Heart left ventricle (tissue), 16 donors: ENCODE measurements at regions not wholly inside any gene's neighbourhood (a gene's known extent, or its start where the extent isn't known, plus 50 kb on each side); places are given as distances from the start of the nearest gene placed in this dataset.

Experiments
- ATAC-seq, 4 donors: fragments of 200-7000 bp; cut with Tn5 transposase; one replicate each; pipeline ENCODE4 v1.9.1; 2020 to 2022; ENCODE audit warnings: moderate library complexity in 4 of 4, mild to moderate bottlenecking in 3 of 4, moderate number of reproducible peaks in 1 of 4
- DNase-seq, 5 donors: peaks; one replicate each; pipeline ENCODE4 v3.0.0-alpha.2; 2020
- H3K27ac ChIP-seq, 12 donors: fragments of 200-600 bp; sonication (generic) in 4 of 12; one replicate each; pipeline versions ENCODE4 v1.5.0 to v1.8.0; 2016 to 2022; ENCODE audit warnings: mild to moderate bottlenecking in 2 of 12
- H3K27me3 ChIP-seq, 9 donors: fragments of 200-600 bp; sonication (generic) in 2 of 9; one replicate each; pipeline versions ENCODE4 v1.5.1 to v1.8.0; 2016 to 2022; ENCODE audit warnings: mild to moderate bottlenecking in 3 of 9
- H3K36me3 ChIP-seq, 9 donors: fragments of 200-600 bp; sonication (generic) in 2 of 9; one replicate each; pipeline versions ENCODE4 v1.5.0 to v1.8.0; 2018 to 2022; ENCODE audit warnings: mild to moderate bottlenecking in 2 of 9
- H3K4me1 ChIP-seq, 12 donors: fragments of 200-600 bp; sonication (generic) in 4 of 12; one replicate each; pipeline versions ENCODE4 v1.5.0 to v1.8.0; 2016 to 2022; ENCODE audit warnings: mild to moderate bottlenecking in 3 of 12
- H3K4me3 ChIP-seq, 12 donors: fragments of 200-600 bp; sonication (generic) in 4 of 12; one replicate each; pipeline versions ENCODE4 v1.5.0 to v1.8.0; 2017 to 2022; ENCODE audit warnings: mild to moderate bottlenecking in 9 of 12, moderate library complexity in 4 of 12
- H3K9me3 ChIP-seq, 12 donors: fragments of 200-600 bp; sonication (generic) in 4 of 12; one replicate each; pipeline versions ENCODE4 v1.5.0 to v1.8.0; 2016 to 2022; ENCODE audit warnings: mild to moderate bottlenecking in 1 of 12
- POLR2A ChIP-seq, 2 donors: fragments of 450-650 bp; IDR thresholded peaks; one replicate each; pipeline ENCODE4 v1.6.1; 2017; ENCODE audit warnings: antibody characterized with exemption in 2 of 2, mild to moderate bottlenecking in 2 of 2, moderate library complexity in 2 of 2
- WGBS, 4 donors: extraction: QIAGEN DNeasy Blood & Tissue Kit in 2 of 4; methylation state at CpG; one replicate each; pipeline versions ENCODE4 v1.1.5 to v1.1.7; 2013 to 2018; 5-methylcytosine and 5-hydroxymethylcytosine counted together
- intact Hi-C, 10 donors: fragments of 100-400 bp; cut with DNase I; formaldehyde crosslinking; loops; one replicate each; pipeline versions ENCODE4 v1.11.1 to v1.14.2; 2022
- TF ChIP-seq, protein P1 (sequence below), 12 donors: fragments of 200-600 bp; sonication (generic) in 4 of 12; IDR thresholded peaks; one replicate each; pipeline versions ENCODE4 v1.5.0 to v1.8.0; 2018 to 2022; ENCODE audit warnings: antibody characterized with exemption in 12 of 12, mild to moderate bottlenecking in 5 of 12
- donor health status: ischemic (EF 13 %, LVEDD 7.1; RV severe dilation, severe dysfunction).
- donor health status: healthy with polysubstance abuse.
- donor health status: DM: no; HTN: yes; CAD: no.
- donor health status: DM: no; HTN: no; CAD: no.
- donor health status: ischemic (EF 25% LVEDD 6.9; RV normal size, moderate dysfunction).
- donor health status: ischemic (EF 25% LVEDD 5.7; RV mildly dilated, moderate dysfunction).
- donor health status: healthy.
- donor health status: DM: yes; HTN: yes; CAD: no.
- donor health status: ischemic (EF 35%, LVEDD 5.7; RV mildly dilated, moderate dysfunction).
- donor health status: nonischemic (EF 11% LVEDD 7.7; RV severe dilation, severe dysfunction).
- donor health status: DM: yes; HTN: yes; CAD: no.
- donor health status: PGD.
- donor health status: ischemic (EF 29% LVEDD 5.4; RV normal size, mild dysfunction).
- donor health status: nonischemic (EF 23%, LVEDD 6.1; RV moderate dilation, normal function).

DNA sequence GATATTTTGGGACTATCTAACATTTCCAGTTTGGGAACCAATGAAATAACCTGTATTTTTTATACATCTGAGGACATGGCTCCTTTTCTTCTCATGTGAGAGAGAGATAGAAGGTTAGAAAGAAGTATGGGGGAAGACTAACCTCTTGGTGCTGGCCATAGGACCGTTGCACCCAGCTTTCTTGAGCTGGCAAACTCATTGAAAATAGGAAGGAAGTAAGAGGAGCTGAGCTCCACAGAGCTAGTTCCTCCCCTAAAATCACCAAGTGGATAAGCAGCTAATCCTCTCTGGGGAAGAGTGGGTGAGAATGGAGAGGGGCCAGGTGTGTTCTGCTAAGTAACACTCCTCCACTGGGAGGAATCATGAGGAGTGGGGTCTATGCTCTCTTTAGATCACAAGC is 387.4 kb upstream of the CADM1 start:
- H3K27me3 ChIP-seq = no peaks in the 10 kb centered on the region
- no peak overlapping the region for H3K4me3 ChIP-seq
- no peaks in the 10 kb centered on the region for H3K9me3 ChIP-seq
- no peak overlapping the region for H3K27ac ChIP-seq
- H3K4me1 ChIP-seq = peaks cover 0 to 5% (median 0%) of the 10 kb centered on the region in 12 donors
- intact Hi-C loops = no loop called here
- no peak for TF ChIP-seq POLR2A (IDR thresholded peaks at IDR 0.05)
- TF ChIP-seq, protein P1, sequence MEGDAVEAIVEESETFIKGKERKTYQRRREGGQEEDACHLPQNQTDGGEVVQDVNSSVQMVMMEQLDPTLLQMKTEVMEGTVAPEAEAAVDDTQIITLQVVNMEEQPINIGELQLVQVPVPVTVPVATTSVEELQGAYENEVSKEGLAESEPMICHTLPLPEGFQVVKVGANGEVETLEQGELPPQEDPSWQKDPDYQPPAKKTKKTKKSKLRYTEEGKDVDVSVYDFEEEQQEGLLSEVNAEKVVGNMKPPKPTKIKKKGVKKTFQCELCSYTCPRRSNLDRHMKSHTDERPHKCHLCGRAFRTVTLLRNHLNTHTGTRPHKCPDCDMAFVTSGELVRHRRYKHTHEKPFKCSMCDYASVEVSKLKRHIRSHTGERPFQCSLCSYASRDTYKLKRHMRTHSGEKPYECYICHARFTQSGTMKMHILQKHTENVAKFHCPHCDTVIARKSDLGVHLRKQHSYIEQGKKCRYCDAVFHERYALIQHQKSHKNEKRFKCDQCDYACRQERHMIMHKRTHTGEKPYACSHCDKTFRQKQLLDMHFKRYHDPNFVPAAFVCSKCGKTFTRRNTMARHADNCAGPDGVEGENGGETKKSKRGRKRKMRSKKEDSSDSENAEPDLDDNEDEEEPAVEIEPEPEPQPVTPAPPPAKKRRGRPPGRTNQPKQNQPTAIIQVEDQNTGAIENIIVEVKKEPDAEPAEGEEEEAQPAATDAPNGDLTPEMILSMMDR (IDR thresholded peaks at IDR 0.05) = no peak
- ATAC-seq = no peak
- no peak for DNase-seq
- H3K36me3 ChIP-seq = no peaks in the 10 kb centered on the region
- 17 to 54% (median 45%) methylated on average over 1 of the region's 1 CpG for WGBS, 4 donors

DNA sequence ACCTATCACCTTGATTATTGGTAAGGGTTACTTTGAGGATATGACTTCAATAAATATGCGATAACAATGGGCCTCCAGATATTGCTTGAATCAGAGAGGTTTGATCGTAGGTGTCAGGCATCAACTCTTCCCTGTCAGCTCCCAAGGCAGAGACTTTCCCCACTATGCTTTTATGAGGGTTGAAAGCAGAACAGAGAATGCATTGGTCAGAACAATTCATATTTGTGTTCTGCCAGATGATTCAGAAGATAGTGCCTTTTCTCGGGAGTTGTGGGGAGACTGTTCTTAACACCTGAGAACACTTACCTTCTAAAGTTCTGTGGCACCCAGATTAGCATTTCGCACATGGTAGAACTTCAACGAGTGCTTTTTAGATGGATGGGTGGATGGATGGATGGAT is 386.3 kb upstream of the CADM1 start:
- no peak for DNase-seq
- intact Hi-C loops = no loop called here
- H3K9me3 ChIP-seq = no peaks in the 10 kb centered on the region
- 90 to 96% (median 94%) methylated on average over 5 of the region's 5 CpGs for WGBS, 4 donors
- no peaks in the 10 kb centered on the region for H3K36me3 ChIP-seq
- no peak for ATAC-seq
- no peak overlapping the region for H3K27ac ChIP-seq
- H3K27me3 ChIP-seq = no peaks in the 10 kb centered on the region
- no peak overlapping the region for H3K4me3 ChIP-seq
- TF ChIP-seq, protein P1 (IDR thresholded peaks at IDR 0.05) = no peak
- no peak for TF ChIP-seq POLR2A (IDR thresholded peaks at IDR 0.05)
- peaks cover 0 to 11% (median 3%) of the 10 kb centered on the region in 12 donors for H3K4me1 ChIP-seq

DNA sequence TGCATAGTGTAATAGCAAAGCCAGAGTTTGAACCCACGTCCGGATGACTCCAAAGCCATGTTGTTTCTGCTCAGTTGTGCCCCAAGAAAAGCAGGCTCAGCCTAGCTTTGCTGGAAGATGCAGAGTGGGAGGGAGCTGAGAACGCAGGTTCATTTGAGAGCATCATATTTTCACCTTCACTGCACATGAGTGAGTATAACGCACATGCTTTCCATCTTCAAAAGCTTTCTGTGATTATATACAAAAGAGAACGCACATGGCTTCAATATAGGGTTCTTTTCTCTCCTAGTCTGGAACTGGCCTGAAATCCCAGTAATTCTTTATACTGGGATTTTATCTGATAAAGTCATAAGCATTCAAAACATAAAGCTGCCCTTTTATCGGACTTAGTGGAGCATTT is 385.5 kb upstream of the CADM1 start:
- Histone ChIP-seq H3K9me3 (no peaks in the 10 kb centered on the region), H3K36me3 (no peaks in the 10 kb centered on the region), H3K4me3 (no peak overlapping the region), H3K4me1 (peaks cover 0 to 19% (median 11%) of the 10 kb centered on the region in 12 donors), H3K27me3 (no peaks in the 10 kb centered on the region), H3K27ac (no peak overlapping the region)
- no peak for TF ChIP-seq POLR2A (IDR thresholded peaks at IDR 0.05)
- TF ChIP-seq, protein P1 (IDR thresholded peaks at IDR 0.05) = no peak
- WGBS, 4 donors = 89 to 96% (median 93%) methylated on average over 6 of the region's 6 CpGs
- intact Hi-C loops = no loop called here
- no peak for ATAC-seq
- no peak for DNase-seq

DNA sequence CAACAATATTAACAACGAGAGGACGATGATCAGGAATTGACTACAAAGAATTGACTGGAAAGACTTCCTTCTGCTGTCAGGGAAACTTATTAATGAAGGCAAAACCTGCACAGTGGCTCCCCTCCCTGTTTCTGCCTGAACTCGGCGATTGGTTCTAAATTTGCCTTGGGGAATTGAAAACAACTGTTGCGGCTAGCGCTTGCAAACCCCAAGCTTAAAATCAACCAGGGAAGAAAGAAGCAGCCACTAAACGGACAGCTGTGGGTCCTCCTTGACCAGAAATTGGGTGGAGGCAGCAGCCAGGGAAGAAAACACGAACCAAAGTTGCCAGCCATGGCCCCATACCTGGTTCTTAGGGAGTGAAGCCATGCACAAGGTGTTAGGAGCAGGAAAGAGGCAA is 383.5 kb upstream of the CADM1 start:
- no peaks in the 10 kb centered on the region for H3K36me3 ChIP-seq
- no peaks in the 10 kb centered on the region for H3K27me3 ChIP-seq
- no peak overlapping the region for H3K4me3 ChIP-seq
- ATAC-seq (no peak), DNase-seq (no peak)
- intact Hi-C loops = no loop called here
- H3K4me1 ChIP-seq = peaks cover 0 to 29% (median 15%) of the 10 kb centered on the region in 12 donors
- H3K9me3 ChIP-seq = no peaks in the 10 kb centered on the region
- no peak for TF ChIP-seq POLR2A (IDR thresholded peaks at IDR 0.05)
- TF ChIP-seq, protein P1 (IDR thresholded peaks at IDR 0.05) = no peak
- H3K27ac ChIP-seq = no peak overlapping the region
- 90 to 93% (median 91%) methylated on average over 8 of the region's 8 CpGs for WGBS, 4 donors
